ENCODE measurements at regions not wholly inside any gene's neighbourhood (a gene's known extent, or its start where the extent isn't known, plus 50 kb on each side); places are given as distances from the start of the nearest gene placed in this dataset.

- no peak for TF ChIP-seq CTCF (IDR thresholded peaks at IDR 0.05; ENCODE audit: control insufficient read depth, insufficient read depth, low read depth, low read length, missing control alignments)
- no peak for DNase-seq (ENCODE audit: low read depth)
- no peak overlapping the region for H3K4me3 ChIP-seq (ENCODE audit: control insufficient read depth, low read depth, low read length)
Measured at GRCh38 chr11:22567759-22568158, 57.9 kb downstream of the FANCF start.

- no peak for DNase-seq (ENCODE audit: low read depth)
- no peak overlapping the region for H3K4me3 ChIP-seq (ENCODE audit: control insufficient read depth, low read depth, low read length)
- no peak for TF ChIP-seq CTCF (IDR thresholded peaks at IDR 0.05; ENCODE audit: control insufficient read depth, insufficient read depth, low read depth, low read length, missing control alignments)
Measured at GRCh38 chr11:22566293-22566692, 59.3 kb downstream of the FANCF start.

- H3K4me3 ChIP-seq (ENCODE audit: control insufficient read depth, low read depth, low read length) = no peak overlapping the region
- TF ChIP-seq CTCF (IDR thresholded peaks at IDR 0.05; ENCODE audit: control insufficient read depth, insufficient read depth, low read depth, low read length, missing control alignments) = no peak
- DNase-seq (ENCODE audit: low read depth) = no peak
Measured at GRCh38 chr11:22561283-22561682, 64.3 kb downstream of the FANCF start.

- no peak for TF ChIP-seq CTCF (IDR thresholded peaks at IDR 0.05; ENCODE audit: control insufficient read depth, insufficient read depth, low read depth, low read length, missing control alignments)
- no peak for DNase-seq (ENCODE audit: low read depth)
- H3K4me3 ChIP-seq (ENCODE audit: control insufficient read depth, low read depth, low read length) = no peak overlapping the region
Measured at GRCh38 chr11:22559416-22559815, 66.2 kb downstream of the FANCF start.

GRCh38 chr11:22558664-22559063 lies 67.0 kb downstream of the FANCF start:
- DNase-seq (ENCODE audit: low read depth) = no peak
- no peak for TF ChIP-seq CTCF (IDR thresholded peaks at IDR 0.05; ENCODE audit: control insufficient read depth, insufficient read depth, low read depth, low read length, missing control alignments)
- no peak overlapping the region for H3K4me3 ChIP-seq (ENCODE audit: control insufficient read depth, low read depth, low read length)

GRCh38 chr11:22556381-22556780 lies 69.2 kb downstream of the FANCF start:
- no peak overlapping the region for H3K4me3 ChIP-seq (ENCODE audit: control insufficient read depth, low read depth, low read length)
- no peak for DNase-seq (ENCODE audit: low read depth)
- no peak for TF ChIP-seq CTCF (IDR thresholded peaks at IDR 0.05; ENCODE audit: control insufficient read depth, insufficient read depth, low read depth, low read length, missing control alignments)

- TF ChIP-seq CTCF (IDR thresholded peaks at IDR 0.05; ENCODE audit: control insufficient read depth, insufficient read depth, low read depth, low read length, missing control alignments) = no peak
- H3K4me3 ChIP-seq (ENCODE audit: control insufficient read depth, low read depth, low read length) = no peak overlapping the region
- no peak for DNase-seq (ENCODE audit: low read depth)
Measured at GRCh38 chr11:22555881-22556280, 69.7 kb downstream of the FANCF start.
